Smooth muscle cell of the brain vasculature (primary cell): ENCODE measurements at regions not wholly inside any gene's neighbourhood (a gene's known extent, or its start where the extent isn't known, plus 50 kb on each side); places are given as distances from the start of the nearest gene placed in this dataset.
"Not testable (repeated sequence)": the region's sequence is repeated elsewhere in the genome, so short reads cannot be mapped to it uniquely, and the experiment has no call there.

Experiments
- DNase-seq: peaks from one replicate; pipeline ENCODE4 v3.0.0-alpha.2; 2012; ENCODE audit warnings: low read depth, low spot score

GRCh38 chr5:13346401-13346800, 598.1 kb downstream of the DNAH5 start:
- no peak for DNase-seq

- DNase-seq: no peak
Measured at GRCh38 chr5:13339093-13339492, 605.4 kb downstream of the DNAH5 start.

- not testable (repeated sequence) for DNase-seq
Measured at GRCh38 chr5:13335026-13335425, 609.5 kb downstream of the DNAH5 start.

GRCh38 chr5:13331585-13331984, 612.9 kb downstream of the DNAH5 start:
- no peak for DNase-seq

DNA sequence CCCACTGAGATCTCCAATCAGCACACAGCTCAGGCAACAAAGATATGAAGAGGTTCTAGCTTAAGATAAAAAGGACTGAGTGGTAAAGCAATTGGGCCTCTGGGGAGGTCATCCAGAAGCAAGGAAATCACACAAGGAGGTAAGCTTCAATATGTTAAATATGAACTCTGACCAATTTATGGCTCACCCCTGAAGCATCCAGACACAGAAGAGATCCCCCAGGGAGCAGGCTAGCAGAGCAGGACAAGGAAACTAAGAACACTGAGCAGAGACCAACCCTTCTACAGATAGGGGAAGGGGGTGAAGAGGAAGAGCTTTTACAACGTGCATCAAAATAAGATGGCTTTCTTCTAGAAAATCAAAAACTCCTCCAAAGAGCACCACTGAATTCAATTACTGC, 616.2 kb downstream of the DNAH5 start:
- no peak for DNase-seq

- no peak for DNase-seq
Measured at GRCh38 chr5:13325765-13326164, 618.7 kb downstream of the DNAH5 start.

GRCh38 chr5:13322769-13323168, 621.7 kb downstream of the DNAH5 start:
- DNase-seq: no peak

- DNase-seq: no peak
Measured at GRCh38 chr5:13317654-13318053, 626.8 kb downstream of the DNAH5 start.

- no peak for DNase-seq
Measured at GRCh38 chr5:13316176-13316575, 628.3 kb downstream of the DNAH5 start.

DNA sequence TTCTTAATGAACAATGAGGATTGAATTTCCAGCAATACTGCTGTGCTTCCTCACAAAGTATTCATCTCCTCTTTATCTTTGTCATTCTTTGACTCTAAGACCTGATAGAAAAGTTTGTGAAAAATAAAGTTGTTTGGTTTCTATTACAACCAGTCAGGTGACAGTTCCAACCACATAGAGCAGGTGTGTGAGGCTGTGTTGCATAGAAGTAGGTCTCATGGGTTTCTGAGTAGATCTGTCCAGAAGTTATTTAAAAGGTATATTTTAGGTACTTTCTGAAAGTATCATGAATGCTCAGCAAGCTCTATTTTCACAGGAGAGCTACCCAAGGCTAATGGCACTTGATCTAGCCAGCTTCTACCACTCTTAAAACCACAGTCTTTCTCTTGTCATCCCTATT, 637.0 kb downstream of the DNAH5 start:
- no peak for DNase-seq

DNA sequence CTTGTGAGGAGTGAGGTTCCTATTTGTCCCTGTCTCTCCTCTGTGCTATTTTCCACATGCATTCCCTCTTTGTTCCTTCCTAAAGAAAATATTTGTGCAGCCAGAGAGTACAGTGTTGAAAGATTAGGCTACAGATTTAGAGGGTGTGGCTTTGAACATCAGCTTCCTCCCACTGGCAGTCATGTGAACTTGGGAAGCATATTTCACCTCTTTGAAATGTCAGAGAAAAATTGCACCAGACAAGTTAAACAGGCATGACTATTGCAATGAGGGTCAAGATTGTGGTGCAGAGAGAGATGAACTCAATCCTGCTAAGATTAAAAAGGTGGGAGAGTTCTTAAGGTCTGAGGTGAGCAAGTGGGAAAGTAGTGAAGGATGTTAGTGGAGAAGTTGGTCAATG, 641.0 kb downstream of the DNAH5 start:
- no peak for DNase-seq

- DNase-seq: no peak
Measured at GRCh38 chr5:13278811-13279210, 665.7 kb downstream of the DNAH5 start.

DNA sequence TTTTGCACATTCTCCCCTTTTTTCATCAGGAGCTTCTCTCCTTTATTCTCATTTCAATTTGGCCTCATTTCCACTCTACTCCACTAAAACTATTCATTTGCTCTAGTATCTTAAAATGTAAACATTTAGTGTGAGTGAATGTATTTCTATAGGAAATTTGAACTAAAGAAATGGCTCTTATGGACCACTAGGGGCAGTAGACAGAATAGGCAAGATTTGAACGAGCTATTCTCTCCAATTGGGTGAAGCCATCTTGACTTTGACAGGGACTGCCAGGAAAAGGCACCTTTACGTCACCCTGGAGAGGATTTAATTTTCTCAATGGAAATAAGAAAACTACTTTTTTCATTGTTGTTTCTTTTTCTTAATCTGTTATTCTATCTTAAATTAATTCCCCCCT, 666.3 kb downstream of the DNAH5 start:
- DNase-seq: no peak

DNA sequence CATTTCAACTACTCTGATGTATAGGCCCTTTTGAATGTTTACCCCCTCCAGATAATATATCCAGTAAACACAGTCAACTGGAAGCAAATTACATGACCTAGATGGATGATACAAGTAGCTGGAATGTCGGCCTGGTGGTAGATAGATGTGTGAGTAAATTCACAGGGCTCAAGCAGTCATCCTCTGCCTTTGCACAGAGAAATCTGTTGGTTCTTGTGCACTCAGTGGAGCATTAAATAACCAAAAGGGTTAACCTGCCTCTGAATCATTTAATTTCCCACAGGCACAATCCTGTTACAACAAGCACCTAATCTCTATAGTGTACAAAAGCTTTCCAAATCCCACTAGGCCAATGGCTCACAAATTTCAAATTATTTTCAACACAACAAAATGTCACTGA, 668.3 kb downstream of the DNAH5 start:
- no peak for DNase-seq

GRCh38 chr5:13263701-13264100, 680.8 kb downstream of the DNAH5 start:
- no peak for DNase-seq

- no peak for DNase-seq
Measured at GRCh38 chr5:13253111-13253510, 691.4 kb downstream of the DNAH5 start.

GRCh38 chr5:13252699-13253098, 691.8 kb downstream of the DNAH5 start:
- no peak for DNase-seq

DNA sequence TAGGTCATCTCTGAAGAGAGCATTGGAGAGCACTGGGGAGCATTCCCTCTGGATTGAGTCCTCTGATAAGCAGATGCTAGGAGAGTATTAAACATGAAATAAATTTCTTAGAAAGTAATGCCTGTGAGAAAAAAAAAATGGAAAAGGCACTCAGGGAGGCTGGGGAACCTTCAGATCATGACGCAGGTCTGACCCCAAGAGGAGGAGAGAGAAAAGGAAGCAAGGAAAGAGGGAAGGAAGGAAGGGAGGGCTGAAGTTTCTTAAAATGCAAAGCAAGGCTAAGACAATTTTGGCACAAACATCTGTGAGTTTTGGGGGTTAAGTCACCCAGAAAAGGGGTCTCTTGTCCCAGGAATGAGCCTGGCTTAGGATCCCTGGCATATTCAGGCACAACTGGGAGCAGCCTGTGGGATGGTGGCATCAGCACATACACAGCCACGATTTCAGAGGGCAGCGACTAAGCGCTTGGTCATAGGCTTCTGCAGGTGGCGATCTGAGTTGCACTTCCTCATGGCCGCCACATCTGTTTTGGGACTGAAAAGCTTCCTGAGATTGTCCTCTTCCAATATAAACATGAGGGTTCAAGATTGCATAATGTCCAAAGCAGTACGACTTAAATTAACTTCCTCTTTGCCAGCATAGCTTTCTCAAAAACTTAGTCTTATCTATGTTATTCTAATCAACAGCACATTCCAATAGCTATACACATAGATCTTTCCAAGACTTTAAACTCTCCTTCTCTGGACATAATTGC, 692.7 kb downstream of the DNAH5 start:
- DNase-seq: no peak

GRCh38 chr5:13250464-13251291, 693.8 kb downstream of the DNAH5 start:
- DNase-seq: no peak

- no peak for DNase-seq
Measured at GRCh38 chr5:13249854-13250253, 694.6 kb downstream of the DNAH5 start.

GRCh38 chr5:13248253-13248652, 696.2 kb downstream of the DNAH5 start:
- DNase-seq: no peak

- no peak for DNase-seq
Measured at GRCh38 chr5:13246053-13246452, 698.4 kb downstream of the DNAH5 start.

DNA sequence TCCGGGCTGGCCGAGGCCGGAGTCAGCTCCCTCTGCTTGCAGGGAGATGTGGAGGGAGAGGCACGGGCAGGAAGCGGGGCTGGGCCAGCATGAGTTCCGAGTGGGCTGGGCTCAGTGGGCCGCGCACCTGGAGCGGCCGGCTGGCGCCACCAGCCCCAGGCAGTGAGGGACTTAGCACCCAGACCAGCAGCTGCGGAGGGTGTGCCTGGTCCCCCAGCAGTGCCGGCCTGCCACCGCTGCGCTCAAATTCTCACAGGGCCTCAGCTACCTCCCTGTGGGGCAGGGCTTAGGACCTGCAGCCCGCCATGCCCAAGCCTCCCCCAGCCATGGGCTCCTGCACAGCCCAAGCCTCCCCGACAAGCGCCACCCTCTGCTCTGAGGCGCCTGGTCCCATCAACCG, 700.3 kb downstream of the DNAH5 start:
- DNase-seq: no peak
